OCI-LY3 (cell line): ENCODE measurements at regions not wholly inside any gene's neighbourhood (a gene's known extent, or its start where the extent isn't known, plus 50 kb on each side); places are given as distances from the start of the nearest gene placed in this dataset.

ENCODE experiments used
- H2AFZ ChIP-seq: fragments of 200-600, 300-600 bp; shearing (Covaris generic); 2 replicates; pipeline ENCODE4 v1.6.0; 2014; ENCODE audit warnings: antibody characterized with exemption, low read depth, low read length
- H3K27ac ChIP-seq: fragments of 200-600, 300-600 bp; sonication (generic); 2 replicates; pipeline ENCODE4 v1.5.1; 2014; ENCODE audit warnings: mild to moderate bottlenecking, low read length, moderate library complexity, mixed read lengths
- H3K27me3 ChIP-seq: fragments of 200-600, 300-600 bp; sonication (generic); 2 replicates; pipeline ENCODE4 v1.6.1; 2014; ENCODE audit warnings: low read depth, low read length, mixed read lengths
- H3K36me3 ChIP-seq: fragments of 200-600, 300-600 bp; sonication (generic); replicated peaks from 2 replicates; pipeline ENCODE3; 2014; ENCODE audit warnings: low read depth, low read length, mixed read lengths
- H3K4me1 ChIP-seq: fragments of 300-600, 200-600 bp; sonication (generic); 2 replicates; pipeline ENCODE4 v1.6.1; 2014; ENCODE audit warnings: low read length, mixed read lengths
- H3K4me2 ChIP-seq: fragments of 200-600, 300-600 bp; sonication (generic); 2 replicates; pipeline ENCODE4 v1.6.1; 2014; ENCODE audit warnings: low read length, mixed read lengths
- H3K4me3 ChIP-seq: fragments of 300-600, 200-600 bp; sonication (generic); 2 replicates; pipeline ENCODE4 v1.5.1; 2014; ENCODE audit warnings: antibody characterized with exemption, mild to moderate bottlenecking, low read length, moderate library complexity
- H3K79me2 ChIP-seq: fragments of 300-600, 200-600 bp; shearing (Covaris generic); 2 replicates; pipeline ENCODE4 v1.6.1; 2014; ENCODE audit warnings: mild to moderate bottlenecking, low read length, mixed read lengths
- H3K9ac ChIP-seq: fragments of 300-600, 200-600 bp; shearing (Covaris generic); 2 replicates; pipeline ENCODE4 v1.6.0; 2014; ENCODE audit warnings: mild to moderate bottlenecking, low read length, moderate library complexity
- H3K9me3 ChIP-seq: fragments of 200-600, 300-600 bp; shearing (Covaris generic); 2 replicates; pipeline ENCODE4 v1.6.1; 2014; ENCODE audit warnings: low read length, mixed read lengths; ENCODE audit not compliant: insufficient read depth
- H4K20me1 ChIP-seq: fragments of 200-600, 300-600 bp; sonication (generic); 2 replicates; pipeline ENCODE4 v1.6.1; 2016; ENCODE audit warnings: low read length, mixed read lengths; ENCODE audit not compliant: insufficient read depth
- EZH2phosphoT487 ChIP-seq: fragments of 200-600 bp; shearing (Covaris generic); IDR thresholded peaks from 2 replicates; pipeline ENCODE4 v1.6.1; 2018; ENCODE audit warnings: antibody characterized with exemption, mixed run types, low read depth
- TF ChIP-seq, protein P1 (sequence below): fragments of 200-600, 300-600 bp; sonication (generic); IDR thresholded peaks from 2 replicates; pipeline ENCODE4 v1.5.1; 2014; ENCODE audit warnings: antibody characterized with exemption, low read length, low read depth

- H3K4me3 ChIP-seq = no peak overlapping the region
- H3K4me2 ChIP-seq = no peak overlapping the region
- H4K20me1 ChIP-seq = no peaks in the 10 kb centered on the region
- H3K4me1 ChIP-seq = no peaks in the 10 kb centered on the region
- no peak overlapping the region for H3K9ac ChIP-seq
- H2AFZ ChIP-seq = no peak overlapping the region
- H3K9me3 ChIP-seq = no peaks in the 10 kb centered on the region
- H3K79me2 ChIP-seq = no peaks in the 10 kb centered on the region
- H3K27ac ChIP-seq = no peak overlapping the region
- TF ChIP-seq, protein P1, sequence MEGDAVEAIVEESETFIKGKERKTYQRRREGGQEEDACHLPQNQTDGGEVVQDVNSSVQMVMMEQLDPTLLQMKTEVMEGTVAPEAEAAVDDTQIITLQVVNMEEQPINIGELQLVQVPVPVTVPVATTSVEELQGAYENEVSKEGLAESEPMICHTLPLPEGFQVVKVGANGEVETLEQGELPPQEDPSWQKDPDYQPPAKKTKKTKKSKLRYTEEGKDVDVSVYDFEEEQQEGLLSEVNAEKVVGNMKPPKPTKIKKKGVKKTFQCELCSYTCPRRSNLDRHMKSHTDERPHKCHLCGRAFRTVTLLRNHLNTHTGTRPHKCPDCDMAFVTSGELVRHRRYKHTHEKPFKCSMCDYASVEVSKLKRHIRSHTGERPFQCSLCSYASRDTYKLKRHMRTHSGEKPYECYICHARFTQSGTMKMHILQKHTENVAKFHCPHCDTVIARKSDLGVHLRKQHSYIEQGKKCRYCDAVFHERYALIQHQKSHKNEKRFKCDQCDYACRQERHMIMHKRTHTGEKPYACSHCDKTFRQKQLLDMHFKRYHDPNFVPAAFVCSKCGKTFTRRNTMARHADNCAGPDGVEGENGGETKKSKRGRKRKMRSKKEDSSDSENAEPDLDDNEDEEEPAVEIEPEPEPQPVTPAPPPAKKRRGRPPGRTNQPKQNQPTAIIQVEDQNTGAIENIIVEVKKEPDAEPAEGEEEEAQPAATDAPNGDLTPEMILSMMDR = no peak
- no peak for TF ChIP-seq EZH2phosphoT487
- no peaks in the 10 kb centered on the region for H3K27me3 ChIP-seq
- no peaks in the 10 kb centered on the region for H3K36me3 ChIP-seq
Measured at GRCh38 chr21:35461700-35462099, 412.6 kb upstream of the RUNX1 start.

DNA sequence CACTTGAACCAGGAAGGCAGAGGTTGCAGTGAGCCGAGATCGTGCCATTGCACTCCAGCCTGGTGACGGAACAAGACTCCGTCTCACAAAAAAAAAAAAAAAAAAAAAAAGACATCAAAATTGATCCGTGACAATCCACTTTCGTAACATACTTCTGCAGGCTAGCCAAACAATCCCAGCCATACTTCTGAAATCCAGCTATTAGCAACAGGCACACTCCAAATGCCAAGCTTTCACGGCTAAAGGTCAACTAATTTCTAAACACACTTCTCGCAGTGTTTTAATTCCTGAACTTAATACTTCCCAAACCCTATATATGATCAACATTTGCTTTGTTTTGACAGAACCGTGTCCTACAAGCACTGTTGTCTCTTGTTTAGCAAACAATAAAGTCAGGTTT is 411.3 kb upstream of the RUNX1 start:
- no peaks in the 10 kb centered on the region for H3K9me3 ChIP-seq
- H3K27ac ChIP-seq = no peak overlapping the region
- no peak overlapping the region for H3K9ac ChIP-seq
- no peaks in the 10 kb centered on the region for H4K20me1 ChIP-seq
- no peaks in the 10 kb centered on the region for H3K79me2 ChIP-seq
- H3K4me1 ChIP-seq = no peaks in the 10 kb centered on the region
- TF ChIP-seq, protein P1 = no peak
- no peak for TF ChIP-seq EZH2phosphoT487
- no peak overlapping the region for H3K4me3 ChIP-seq
- H3K27me3 ChIP-seq = no peaks in the 10 kb centered on the region
- no peaks in the 10 kb centered on the region for H3K36me3 ChIP-seq
- H3K4me2 ChIP-seq = no peak overlapping the region
- H2AFZ ChIP-seq = no peak overlapping the region

DNA sequence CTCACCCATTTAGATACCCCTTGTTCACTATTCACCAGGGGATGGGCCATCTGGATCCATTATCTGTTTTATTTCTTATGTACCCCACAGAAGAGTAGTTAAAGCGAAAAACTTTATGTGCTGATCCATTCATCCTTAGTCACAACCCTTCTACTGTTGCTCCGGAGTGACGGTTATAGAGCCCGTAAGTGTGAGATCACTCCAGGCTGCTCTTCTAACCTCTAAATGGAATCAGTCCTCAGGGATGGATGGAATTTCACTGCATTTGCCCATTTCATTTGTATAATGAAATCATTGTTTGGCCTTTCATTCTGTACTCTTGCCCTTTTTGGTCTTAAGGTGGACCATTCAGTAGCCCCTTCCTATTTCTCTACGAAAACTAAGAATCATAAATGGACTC is 409.3 kb upstream of the RUNX1 start:
- Histone ChIP-seq H3K4me1 (no peaks in the 10 kb centered on the region), H3K27ac (no peak overlapping the region), H3K4me3 (no peak overlapping the region)

GRCh38 chr21:35457097-35457804 is 408.1 kb upstream of the RUNX1 start:
- H3K79me2 ChIP-seq = no peaks in the 10 kb centered on the region
- H4K20me1 ChIP-seq = no peaks in the 10 kb centered on the region
- no peak overlapping the region for H3K4me3 ChIP-seq
- no peak overlapping the region for H3K27ac ChIP-seq
- H2AFZ ChIP-seq = no peak overlapping the region
- H3K9me3 ChIP-seq = no peaks in the 10 kb centered on the region
- no peak overlapping the region for H3K9ac ChIP-seq
- TF ChIP-seq EZH2phosphoT487 = no peak
- TF ChIP-seq, protein P1 = no peak
- no peaks in the 10 kb centered on the region for H3K4me1 ChIP-seq
- no peaks in the 10 kb centered on the region for H3K36me3 ChIP-seq
- no peak overlapping the region for H3K4me2 ChIP-seq
- H3K27me3 ChIP-seq = no peaks in the 10 kb centered on the region

More for the DNA sequence above, 409.3 kb upstream of the RUNX1 start:
- H3K27me3 ChIP-seq = no peaks in the 10 kb centered on the region
- H3K79me2 ChIP-seq = no peaks in the 10 kb centered on the region
- H3K36me3 ChIP-seq = no peaks in the 10 kb centered on the region
- TF ChIP-seq EZH2phosphoT487 = no peak
- TF ChIP-seq, protein P1 = no peak
- no peaks in the 10 kb centered on the region for H3K9me3 ChIP-seq
- H4K20me1 ChIP-seq = no peaks in the 10 kb centered on the region
- H3K4me2 ChIP-seq = no peak overlapping the region
- H2AFZ ChIP-seq = no peak overlapping the region
- H3K9ac ChIP-seq = no peak overlapping the region
